CD1c-positive myeloid dendritic cell (primary cell): ENCODE measurements at regions not wholly inside any gene's neighbourhood (a gene's known extent, or its start where the extent isn't known, plus 50 kb on each side); places are given as distances from the start of the nearest gene placed in this dataset.
"Not testable (repeated sequence)": the region's sequence is repeated elsewhere in the genome, so short reads cannot be mapped to it uniquely, and the experiment has no call there.

ENCODE experiments used
- DNase-seq: peaks from one replicate; pipeline ENCODE4 v3.0.0-alpha.2; 2016; ENCODE audit errors: extremely low spot score

DNA sequence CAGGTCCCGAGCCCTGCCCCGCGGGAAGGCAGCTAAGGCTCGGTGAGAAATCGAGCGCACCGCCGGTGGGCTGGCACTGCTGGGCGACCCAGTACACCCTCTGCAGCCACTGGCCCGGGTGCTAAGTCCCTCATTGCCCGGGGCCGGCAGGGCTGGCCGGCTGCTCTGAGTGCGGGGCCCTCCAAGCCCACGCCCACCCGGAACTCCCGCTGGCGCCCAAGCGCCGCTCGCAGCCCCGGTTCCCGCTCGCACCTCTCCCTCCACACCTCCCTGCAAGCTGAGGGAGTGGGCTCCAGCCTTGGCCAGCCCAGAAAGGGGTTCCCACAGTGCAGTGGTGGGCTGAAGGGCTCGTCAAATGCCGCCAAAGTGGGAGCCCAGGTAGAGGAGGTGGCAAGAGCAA is 63.2 kb upstream of the IER3 start:
- not testable (repeated sequence) for DNase-seq

DNA sequence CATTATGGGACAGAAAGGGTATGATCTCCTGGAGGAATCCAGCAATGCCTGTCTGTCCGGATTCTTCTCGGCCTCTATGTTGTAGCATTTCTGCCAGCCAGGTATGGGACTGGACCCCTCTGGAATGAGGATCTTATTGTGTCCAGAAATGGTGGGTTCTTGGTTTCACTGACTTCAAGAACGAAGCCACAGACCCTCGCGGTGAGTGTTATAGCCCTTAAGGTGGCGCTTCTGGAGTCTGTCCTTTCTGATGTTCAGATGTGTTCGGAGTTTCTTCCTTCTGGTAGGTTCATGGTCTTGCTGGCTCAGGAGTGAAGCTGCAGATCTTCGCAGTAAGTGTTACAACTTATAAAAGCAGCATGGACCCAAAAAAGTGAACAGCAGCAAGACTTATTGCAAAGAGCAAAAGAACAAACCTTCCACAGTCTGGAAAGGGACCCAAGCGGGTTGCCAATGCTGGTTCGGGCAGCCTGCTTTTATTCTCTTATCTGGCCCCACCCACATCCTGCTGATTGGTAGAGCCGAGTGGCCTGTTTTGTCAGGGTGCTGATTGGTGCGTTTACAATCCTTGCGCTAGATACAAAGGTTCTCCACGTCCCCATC is 62.3 kb upstream of the IER3 start:
- no peak for DNase-seq

DNA sequence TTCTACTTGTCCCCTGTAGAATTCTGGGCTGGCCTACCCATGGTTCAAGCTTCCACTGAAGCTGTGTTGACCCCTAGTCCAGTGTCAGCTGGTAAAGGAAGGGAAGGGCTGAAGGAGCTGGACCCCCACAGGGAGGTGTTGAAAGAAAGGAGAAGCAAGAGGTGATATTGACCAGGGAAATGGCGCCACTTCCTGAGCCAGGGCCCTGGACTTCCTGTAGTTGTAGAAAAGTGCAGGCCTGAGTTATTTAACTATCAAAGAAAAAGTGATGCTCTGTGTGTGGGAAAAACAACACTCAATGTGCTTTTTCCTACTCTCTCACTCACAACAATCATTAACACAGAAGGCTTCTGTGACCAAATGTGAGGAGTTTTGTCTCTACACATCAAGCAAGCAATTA is 60.0 kb upstream of the IER3 start:
- no peak for DNase-seq

DNA sequence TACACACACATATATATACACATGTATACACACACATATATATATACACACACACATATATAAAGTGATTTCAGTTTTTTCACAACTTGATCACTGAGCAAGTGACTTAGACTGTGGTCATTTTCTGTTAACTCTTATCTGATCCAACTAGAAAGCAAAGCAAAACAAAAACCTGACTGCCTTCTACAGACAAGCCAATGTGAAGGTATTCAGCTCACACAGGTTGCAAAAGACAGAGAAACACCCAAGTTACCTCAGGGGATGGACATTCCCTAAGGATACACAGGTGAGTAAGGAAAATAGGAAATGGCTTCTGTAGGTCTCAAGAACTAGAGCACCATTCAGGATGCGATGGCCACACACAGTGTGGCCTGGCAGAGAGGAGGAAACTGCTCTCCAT is 58.4 kb upstream of the IER3 start:
- DNase-seq = no peak

DNA sequence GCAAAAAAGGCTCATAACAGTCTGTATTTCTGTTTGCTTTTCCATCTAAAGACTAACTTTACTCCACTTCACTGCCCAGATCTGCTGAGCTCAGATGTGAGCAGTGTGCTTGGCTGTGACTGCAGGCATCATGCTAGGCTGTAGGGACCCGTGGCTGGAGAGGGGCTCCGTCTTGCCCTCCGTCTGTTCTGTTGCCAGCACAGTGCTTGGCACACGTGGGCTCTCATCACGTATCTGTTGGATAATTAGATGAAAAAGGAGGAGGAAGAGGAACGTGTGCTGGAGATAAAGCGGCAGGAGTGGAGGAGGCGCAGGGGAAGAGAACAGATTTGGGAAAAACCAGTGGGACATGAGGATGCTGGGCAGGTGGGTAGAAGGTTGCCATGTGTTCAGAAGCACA is 57.6 kb upstream of the IER3 start:
- DNase-seq = no peak

DNA sequence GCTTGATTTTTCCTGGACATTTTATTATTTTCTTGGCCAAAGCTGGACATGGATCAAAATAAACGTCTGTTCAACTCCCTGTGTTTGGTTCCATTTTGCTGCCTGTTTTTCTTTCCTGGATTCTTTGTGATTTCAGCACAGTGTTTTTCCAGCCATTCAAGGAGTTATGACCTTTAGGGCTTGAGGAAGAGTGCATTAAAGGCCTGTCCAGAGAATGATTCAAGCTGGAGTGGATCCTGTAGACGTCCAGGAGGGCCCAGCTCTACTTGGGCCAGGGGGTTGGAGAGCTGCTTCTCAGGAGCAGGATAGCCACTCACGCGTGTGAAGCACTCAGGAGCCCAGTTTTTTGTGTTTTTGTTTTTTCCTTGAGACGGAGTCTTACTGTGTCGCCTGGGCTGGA is 56.5 kb upstream of the IER3 start:
- DNase-seq = no peak

DNA sequence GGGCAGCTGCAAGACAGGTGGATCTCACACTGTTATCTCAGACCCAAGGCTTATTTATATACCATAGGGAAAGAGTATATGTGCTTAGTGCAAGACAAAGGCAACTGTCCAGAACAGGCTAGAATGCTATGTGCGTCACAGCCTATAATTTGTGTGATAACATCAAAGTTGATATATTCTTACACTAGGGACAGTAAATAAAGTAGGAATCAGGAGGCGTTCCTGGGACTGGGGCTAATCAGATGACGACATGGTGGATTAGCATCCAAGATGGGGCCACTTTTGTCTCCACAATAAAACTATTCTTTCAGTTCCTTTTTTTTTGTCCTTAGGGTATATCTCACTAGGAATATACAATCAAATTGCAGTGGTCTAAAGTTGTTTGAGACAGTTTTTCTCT is 54.9 kb upstream of the IER3 start:
- no peak for DNase-seq

DNA sequence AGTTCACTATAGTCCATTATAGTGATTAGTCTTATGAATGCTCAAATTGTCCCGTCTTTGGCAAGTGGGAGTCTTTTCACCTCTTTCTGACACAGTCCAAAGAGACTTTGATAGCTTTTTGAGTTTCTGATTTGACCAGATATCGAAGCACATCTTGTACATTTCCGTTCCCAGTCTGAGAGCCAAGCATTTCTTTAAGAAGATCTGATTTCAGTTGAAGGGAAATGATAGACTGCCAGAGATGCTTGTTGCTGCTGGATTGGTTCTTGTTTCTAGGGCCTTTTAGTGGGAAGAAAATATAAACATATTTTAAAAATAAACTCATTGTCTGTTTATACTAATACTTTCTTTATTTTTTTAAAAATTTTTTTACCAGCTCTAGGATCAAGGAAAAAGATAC is 54.1 kb upstream of the IER3 start:
- DNase-seq = no peak

DNA sequence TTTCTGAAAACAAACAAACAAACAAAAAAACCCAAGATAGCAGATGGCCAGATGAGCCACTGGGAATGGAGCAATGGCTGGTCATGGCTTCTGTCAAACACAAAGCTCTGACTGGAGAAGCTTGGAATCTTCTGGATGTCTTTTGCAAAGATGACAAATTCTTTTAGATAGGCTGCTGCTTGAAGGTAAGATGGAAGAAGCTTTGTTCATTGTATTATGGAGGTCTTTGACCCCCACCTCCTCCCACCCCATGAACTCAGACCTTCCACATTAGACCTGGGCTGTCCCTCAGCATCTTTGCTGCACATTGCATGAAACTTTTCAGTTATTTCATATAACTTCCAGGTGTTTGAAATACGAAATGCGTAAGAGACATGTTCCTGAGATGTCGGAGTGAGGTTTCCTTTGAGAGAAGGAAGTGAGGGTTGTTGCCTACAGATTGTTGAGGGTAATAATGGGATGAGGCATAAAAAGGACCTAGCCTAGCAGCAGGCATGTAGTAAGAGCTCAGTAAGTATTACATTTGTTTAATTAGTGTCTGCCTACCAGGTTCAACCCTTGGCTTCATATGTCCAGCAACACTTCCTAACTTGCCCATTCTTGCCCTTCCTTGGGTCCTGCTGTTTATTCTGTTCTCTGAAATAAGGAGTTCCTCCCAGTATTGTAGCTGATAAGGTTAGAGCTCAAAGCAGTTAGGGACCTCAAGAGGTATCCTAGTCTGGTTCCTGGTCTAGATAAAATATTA is 51.4 kb upstream of the IER3 start:
- DNase-seq = no peak
